GM12892 (cell line): ENCODE measurements at regions not wholly inside any gene's neighbourhood (a gene's known extent, or its start where the extent isn't known, plus 50 kb on each side); places are given as distances from the start of the nearest gene placed in this dataset.
"Not testable (repeated sequence)": the region's sequence is repeated elsewhere in the genome, so short reads cannot be mapped to it uniquely, and the experiment has no call there.

Experiments
- DNase-seq: peaks from one replicate; pipeline ENCODE4 v3.0.0; 2011; ENCODE audit not compliant: insufficient read length
- FAIRE-seq: peaks from 2 replicates; lab custom pipeline; 2011; peaks lifted over from hg19 to GRCh38; lab: Jason Lieb, UNC
- POLR2A ChIP-seq: IDR thresholded peaks from 2 replicates; pipeline ENCODE4 v1.6.1; 2011; ENCODE audit warnings: low read depth, low read length, control low read depth
- POLR2AphosphoS5 ChIP-seq: IDR thresholded peaks from 2 replicates; pipeline ENCODE4 v1.6.1; 2011; ENCODE audit warnings: low read depth, low read length, control low read depth
- TAF1 ChIP-seq: IDR thresholded peaks from 2 replicates; pipeline ENCODE4 v1.6.1; 2011; ENCODE audit warnings: low read depth, mild to moderate bottlenecking, control low read depth, low read length, borderline replicate concordance

GRCh38 chr18:61658431-61658830, 234.4 kb downstream of the RNF152 start:
- FAIRE-seq (no peak), DNase-seq (no peak)
- TF ChIP-seq POLR2AphosphoS5 (no peak), POLR2A (no peak), TAF1 (no peak)

GRCh38 chr18:61657066-61657732, 235.6 kb downstream of the RNF152 start:
- FAIRE-seq (no peak), DNase-seq (no peak)
- no peak for TF ChIP-seq POLR2A
- no peak for TF ChIP-seq POLR2AphosphoS5
- no peak for TF ChIP-seq TAF1

- FAIRE-seq (no peak), DNase-seq (no peak)
- TF ChIP-seq POLR2A (no peak), POLR2AphosphoS5 (no peak), TAF1 (no peak)
Measured at GRCh38 chr18:61655630-61656029, 237.2 kb downstream of the RNF152 start.

- DNase-seq (no peak), FAIRE-seq (no peak)
- no peak for TF ChIP-seq POLR2A
- TF ChIP-seq POLR2AphosphoS5: no peak
- no peak for TF ChIP-seq TAF1
Measured at GRCh38 chr18:61653823-61654551, 238.8 kb downstream of the RNF152 start.

- DNase-seq: no peak
- FAIRE-seq: no peak
- TF ChIP-seq POLR2A (no peak), POLR2AphosphoS5 (no peak)
Measured at GRCh38 chr18:61651880-61652268, 240.9 kb downstream of the RNF152 start.

- no peak for FAIRE-seq
- TF ChIP-seq POLR2AphosphoS5: no peak
- TF ChIP-seq TAF1: no peak
- TF ChIP-seq POLR2A: no peak
- DNase-seq: no peak
Measured at GRCh38 chr18:61651145-61651879, 241.5 kb downstream of the RNF152 start.

- no peak for FAIRE-seq
- DNase-seq: no peak
- TF ChIP-seq POLR2A (no peak), POLR2AphosphoS5 (no peak), TAF1 (no peak)
Measured at GRCh38 chr18:61643884-61644647, 248.7 kb downstream of the RNF152 start.

GRCh38 chr18:61639886-61640285, 252.9 kb downstream of the RNF152 start:
- TF ChIP-seq POLR2AphosphoS5 (no peak), POLR2A (no peak), TAF1 (no peak)
- DNase-seq: no peak
- no peak for FAIRE-seq

- no peak for FAIRE-seq
- DNase-seq: no peak
- TF ChIP-seq TAF1: no peak
Measured at GRCh38 chr18:61637905-61638595, 254.8 kb downstream of the RNF152 start.

- FAIRE-seq (no peak), DNase-seq (no peak)
- no peak for TF ChIP-seq POLR2AphosphoS5
- TF ChIP-seq TAF1: no peak
- TF ChIP-seq POLR2A: no peak
Measured at GRCh38 chr18:61637319-61637718, 255.5 kb downstream of the RNF152 start.

- TF ChIP-seq TAF1 (no peak), POLR2AphosphoS5 (no peak)
- FAIRE-seq (peak; percentile 61), DNase-seq (no peak)
Measured at GRCh38 chr18:61635901-61636528, 256.8 kb downstream of the RNF152 start.

GRCh38 chr18:61628085-61628484, 264.7 kb downstream of the RNF152 start:
- FAIRE-seq (no peak), DNase-seq (no peak)
- TF ChIP-seq POLR2AphosphoS5 (no peak), POLR2A (no peak), TAF1 (no peak)

GRCh38 chr18:61624631-61625030, 268.2 kb downstream of the RNF152 start:
- not testable (repeated sequence) for DNase-seq, FAIRE-seq
